22Rv1 (cell line): ENCODE measurements at regions not wholly inside any gene's neighbourhood (a gene's known extent, or its start where the extent isn't known, plus 50 kb on each side); places are given as distances from the start of the nearest gene placed in this dataset.

Experiments
- CTCF ChIP-seq: fragments of 450-650 bp; IDR thresholded peaks from 2 replicates; pipeline ENCODE4 v1.5.1; 2017; ENCODE audit warnings: mild to moderate bottlenecking
- ZFX ChIP-seq: fragments of 450-650 bp; IDR thresholded peaks from 2 replicates; pipeline ENCODE4 v1.6.1; 2017; ENCODE audit warnings: antibody characterized with exemption, borderline replicate concordance

- TF ChIP-seq CTCF (no peak), ZFX (no peak)
Measured at GRCh38 chr2:138319616-138320015, 182.0 kb upstream of the SPOPL start.
